Right atrium auricular region (tissue), 2 donors: ENCODE measurements at regions not wholly inside any gene's neighbourhood (a gene's known extent, or its start where the extent isn't known, plus 50 kb on each side); places are given as distances from the start of the nearest gene placed in this dataset.

Source experiments
- DNase-seq: peaks from one replicate; pipeline ENCODE4 v3.0.0-alpha.2; 2019; ENCODE audit warnings: low spot score
- H3K27ac ChIP-seq, 2 donors: fragments of 200-600 bp; sonication (generic); 1 replicate in 1 of 2; 2 replicates in 1 of 2; pipeline ENCODE4 v1.5.1; 2016 to 2019
- H3K27me3 ChIP-seq, 2 donors: fragments of 200-600 bp; sonication (generic); one replicate each; pipeline versions ENCODE4 v1.5.1 to v1.6.0; 2017 to 2019
- H3K36me3 ChIP-seq: fragments of 200-600 bp; sonication (generic); one replicate; pipeline ENCODE4 v1.5.1; 2016
- H3K4me1 ChIP-seq, 2 donors: fragments of 200-600 bp; sonication (generic); one replicate each; pipeline versions ENCODE4 v1.5.1 to v1.6.0; 2017 to 2019
- H3K4me3 ChIP-seq, 2 donors: fragments of 200-600 bp; sonication (generic); 1 replicate in 1 of 2; 2 replicates in 1 of 2; pipeline ENCODE4 v1.5.1; 2017 to 2019; ENCODE audit warnings: mild to moderate bottlenecking in 1 of 2, moderate library complexity in 1 of 2
- H3K9me3 ChIP-seq, 2 donors: fragments of 200-600 bp; sonication (generic); one replicate each; pipeline ENCODE4 v1.5.1; 2019
- TF ChIP-seq, protein P1 (sequence below), 2 donors: fragments of 200-600 bp; sonication (generic); IDR thresholded peaks; one replicate each; pipeline ENCODE4 v1.5.1; 2019; ENCODE audit warnings: antibody characterized with exemption in 2 of 2

DNA sequence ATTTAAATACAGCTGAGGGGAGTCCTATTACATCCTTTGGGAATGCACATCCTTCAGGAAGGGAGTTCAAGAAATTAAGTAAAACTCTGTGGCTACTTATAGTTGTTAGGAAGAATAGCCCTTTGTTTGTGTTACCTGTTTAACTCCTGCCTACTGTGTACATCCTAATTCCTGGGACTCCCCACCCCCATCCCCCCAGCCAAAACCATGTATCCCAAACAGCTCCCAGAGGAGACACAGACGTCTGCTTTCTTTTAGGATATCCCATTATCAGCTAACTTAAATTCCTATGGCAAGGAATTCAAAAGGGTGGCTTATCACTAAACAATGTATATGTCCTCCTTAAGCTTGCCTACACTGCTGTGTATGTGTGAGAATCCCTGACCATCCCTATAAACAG, 581.7 kb downstream of the DIPK2A start:
- DNase-seq: no peak
- Histone ChIP-seq H3K27me3 (no peaks in the 10 kb centered on the region), H3K4me1 (no peaks in the 10 kb centered on the region), H3K4me3 (no peak overlapping the region), H3K9me3 (no peaks in the 10 kb centered on the region), H3K27ac (no peak overlapping the region), H3K36me3 (no peaks in the 10 kb centered on the region)
- TF ChIP-seq, protein P1, sequence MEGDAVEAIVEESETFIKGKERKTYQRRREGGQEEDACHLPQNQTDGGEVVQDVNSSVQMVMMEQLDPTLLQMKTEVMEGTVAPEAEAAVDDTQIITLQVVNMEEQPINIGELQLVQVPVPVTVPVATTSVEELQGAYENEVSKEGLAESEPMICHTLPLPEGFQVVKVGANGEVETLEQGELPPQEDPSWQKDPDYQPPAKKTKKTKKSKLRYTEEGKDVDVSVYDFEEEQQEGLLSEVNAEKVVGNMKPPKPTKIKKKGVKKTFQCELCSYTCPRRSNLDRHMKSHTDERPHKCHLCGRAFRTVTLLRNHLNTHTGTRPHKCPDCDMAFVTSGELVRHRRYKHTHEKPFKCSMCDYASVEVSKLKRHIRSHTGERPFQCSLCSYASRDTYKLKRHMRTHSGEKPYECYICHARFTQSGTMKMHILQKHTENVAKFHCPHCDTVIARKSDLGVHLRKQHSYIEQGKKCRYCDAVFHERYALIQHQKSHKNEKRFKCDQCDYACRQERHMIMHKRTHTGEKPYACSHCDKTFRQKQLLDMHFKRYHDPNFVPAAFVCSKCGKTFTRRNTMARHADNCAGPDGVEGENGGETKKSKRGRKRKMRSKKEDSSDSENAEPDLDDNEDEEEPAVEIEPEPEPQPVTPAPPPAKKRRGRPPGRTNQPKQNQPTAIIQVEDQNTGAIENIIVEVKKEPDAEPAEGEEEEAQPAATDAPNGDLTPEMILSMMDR (IDR thresholded peaks at IDR 0.05): no peak

DNA sequence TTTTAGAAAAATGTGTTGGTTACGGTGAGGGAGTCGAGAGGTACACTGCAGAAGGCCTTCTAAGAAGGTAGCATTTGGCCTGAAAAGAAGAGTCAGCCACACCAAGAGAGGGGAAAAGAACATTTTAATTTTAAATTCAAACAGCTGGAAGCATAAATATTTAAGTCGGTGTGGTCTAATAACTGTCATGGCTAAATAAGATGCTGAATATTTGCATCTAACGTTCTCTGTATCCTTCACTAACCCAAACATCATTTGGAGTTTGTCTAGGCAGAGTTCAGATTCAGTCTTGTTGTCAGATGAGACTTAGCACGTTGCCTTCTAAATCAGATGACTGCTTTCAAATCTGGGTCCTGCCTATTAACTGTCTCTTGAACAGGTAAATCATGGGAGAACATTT, 583.3 kb downstream of the DIPK2A start:
- Histone ChIP-seq H3K27me3 (no peaks in the 10 kb centered on the region), H3K4me3 (no peak overlapping the region)

DNA sequence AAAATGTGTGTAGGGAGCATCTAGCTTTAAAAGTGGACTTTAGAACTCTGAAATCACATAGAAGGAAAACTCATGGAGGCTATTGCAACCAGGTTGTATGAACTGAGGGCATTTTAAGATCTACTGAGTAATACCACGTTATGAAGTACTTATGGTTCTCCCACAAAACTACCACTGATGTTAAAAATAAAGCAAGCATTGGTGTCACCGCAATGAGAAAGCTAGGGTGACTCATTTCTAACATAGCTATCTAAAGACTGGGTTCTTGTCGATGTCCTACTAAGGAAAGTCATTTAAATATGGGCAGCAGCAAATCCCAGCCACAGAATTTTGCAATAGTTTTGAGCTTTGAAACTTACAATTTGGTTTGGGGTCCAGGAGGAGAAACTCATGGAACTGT, 584.8 kb downstream of the DIPK2A start:
- Histone ChIP-seq H3K4me3 (no peak overlapping the region), H3K36me3 (no peaks in the 10 kb centered on the region), H3K4me1 (no peaks in the 10 kb centered on the region), H3K27ac (no peak overlapping the region), H3K27me3 (no peaks in the 10 kb centered on the region), H3K9me3 (no peaks in the 10 kb centered on the region)
- DNase-seq: no peak
- TF ChIP-seq, protein P1 (IDR thresholded peaks at IDR 0.05): no peak

More for the DNA sequence above, 583.3 kb downstream of the DIPK2A start:
- Histone ChIP-seq H3K27ac (no peak overlapping the region), H3K9me3 (no peaks in the 10 kb centered on the region), H3K4me1 (no peaks in the 10 kb centered on the region), H3K36me3 (no peaks in the 10 kb centered on the region)
- TF ChIP-seq, protein P1 (IDR thresholded peaks at IDR 0.05): no peak
- DNase-seq: no peak

DNA sequence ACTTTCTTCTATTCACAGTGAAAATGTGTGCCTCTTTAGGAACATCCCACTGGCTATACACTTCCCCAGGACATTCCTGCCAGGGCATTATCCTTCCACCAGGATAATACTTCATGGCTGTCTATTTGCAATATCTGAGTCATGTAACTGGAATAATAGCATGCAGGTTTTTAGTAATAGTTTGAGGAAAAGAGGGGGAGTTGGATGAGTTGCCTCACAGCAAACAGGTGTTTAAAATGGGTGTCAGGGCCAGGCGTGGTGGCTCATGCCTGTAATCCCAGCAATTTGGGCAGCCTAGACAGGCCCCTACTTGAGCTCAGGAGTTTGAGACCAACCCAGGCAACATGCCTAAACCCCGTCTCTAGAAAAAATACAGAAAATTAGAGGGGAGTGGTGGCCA, 585.9 kb downstream of the DIPK2A start:
- no peak for DNase-seq
- no peaks in the 10 kb centered on the region for H3K27me3 ChIP-seq
- no peaks in the 10 kb centered on the region for H3K9me3 ChIP-seq
- TF ChIP-seq, protein P1 (IDR thresholded peaks at IDR 0.05): no peak
- H3K4me3 ChIP-seq: no peak overlapping the region
- no peaks in the 10 kb centered on the region for H3K4me1 ChIP-seq
- H3K36me3 ChIP-seq: no peaks in the 10 kb centered on the region
- H3K27ac ChIP-seq: no peak overlapping the region

DNA sequence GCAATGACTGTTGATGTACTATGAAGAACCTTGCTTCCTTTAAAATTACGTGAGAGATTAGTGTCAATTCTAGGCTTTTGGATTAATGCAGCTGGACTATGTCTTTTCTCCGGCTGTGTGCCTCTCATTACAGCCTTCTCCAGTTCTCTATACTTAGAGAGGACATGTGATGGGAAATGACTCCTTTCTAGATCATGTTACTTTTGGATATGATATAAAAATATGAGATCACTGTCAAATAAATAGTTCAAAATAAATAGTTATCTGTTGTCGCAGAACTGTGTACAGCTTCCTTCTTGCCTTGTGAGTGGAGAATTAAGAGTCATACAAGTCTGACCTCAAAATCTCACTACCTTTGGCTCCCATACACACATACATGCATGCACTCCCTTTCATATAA, 592.4 kb downstream of the DIPK2A start:
- Histone ChIP-seq H3K27me3 (no peaks in the 10 kb centered on the region), H3K36me3 (no peaks in the 10 kb centered on the region), H3K4me3 (no peak overlapping the region), H3K9me3 (no peaks in the 10 kb centered on the region), H3K4me1 (no peaks in the 10 kb centered on the region), H3K27ac (no peak overlapping the region)
- no peak for DNase-seq
- TF ChIP-seq, protein P1 (IDR thresholded peaks at IDR 0.05): no peak

DNA sequence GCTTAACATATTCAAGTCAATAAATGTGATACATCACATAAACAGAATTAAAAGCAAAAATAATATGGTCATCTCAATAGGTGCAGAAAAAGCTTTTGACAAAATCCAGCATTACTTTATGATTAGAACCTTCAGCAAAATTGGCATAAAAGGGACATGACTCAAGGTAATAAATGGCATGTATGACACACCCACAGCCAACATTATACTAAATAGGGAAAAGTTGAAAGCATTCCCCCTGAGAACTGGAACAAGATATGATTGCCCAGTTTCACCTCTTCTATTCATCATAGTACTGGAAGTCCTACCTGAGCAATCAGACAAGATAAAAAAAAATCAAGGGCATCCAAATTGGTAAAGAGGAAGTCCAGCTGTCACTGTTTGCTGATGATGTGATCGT, 594.7 kb downstream of the DIPK2A start:
- no peaks in the 10 kb centered on the region for H3K4me1 ChIP-seq
- TF ChIP-seq, protein P1 (IDR thresholded peaks at IDR 0.05): no peak

More for the DNA sequence above, 594.7 kb downstream of the DIPK2A start:
- Histone ChIP-seq H3K9me3 (no peaks in the 10 kb centered on the region), H3K4me3 (no peak overlapping the region), H3K36me3 (no peaks in the 10 kb centered on the region), H3K27me3 (no peaks in the 10 kb centered on the region), H3K27ac (no peak overlapping the region)
- no peak for DNase-seq
